ENCODE measurements at regions not wholly inside any gene's neighbourhood (a gene's known extent, or its start where the extent isn't known, plus 50 kb on each side); places are given as distances from the start of the nearest gene placed in this dataset.

DNA sequence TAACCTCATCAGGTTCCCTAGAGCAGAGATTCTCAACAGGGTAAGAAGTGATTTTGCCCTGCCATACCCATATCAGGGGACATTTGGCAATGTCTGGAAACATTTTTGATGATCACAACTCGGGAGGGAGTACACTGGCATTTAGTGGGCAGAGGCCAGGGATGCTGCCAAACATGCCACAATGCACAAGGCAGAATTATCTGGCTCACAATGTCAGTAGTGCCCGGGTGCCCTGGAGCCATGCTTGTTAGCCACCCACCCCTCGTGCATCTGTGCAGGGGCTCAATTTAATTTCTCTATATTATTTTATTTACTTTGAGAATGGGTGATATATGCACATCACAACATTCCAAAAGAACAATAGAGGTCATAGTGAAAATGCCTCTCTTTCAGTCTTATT is 82.0 kb upstream of the DHX15 start:
- DNase-seq (ENCODE audit: low read depth): no peak
- no peak overlapping the region for H3K4me3 ChIP-seq (ENCODE audit: low read depth, low read length)
- TF ChIP-seq, protein P1, sequence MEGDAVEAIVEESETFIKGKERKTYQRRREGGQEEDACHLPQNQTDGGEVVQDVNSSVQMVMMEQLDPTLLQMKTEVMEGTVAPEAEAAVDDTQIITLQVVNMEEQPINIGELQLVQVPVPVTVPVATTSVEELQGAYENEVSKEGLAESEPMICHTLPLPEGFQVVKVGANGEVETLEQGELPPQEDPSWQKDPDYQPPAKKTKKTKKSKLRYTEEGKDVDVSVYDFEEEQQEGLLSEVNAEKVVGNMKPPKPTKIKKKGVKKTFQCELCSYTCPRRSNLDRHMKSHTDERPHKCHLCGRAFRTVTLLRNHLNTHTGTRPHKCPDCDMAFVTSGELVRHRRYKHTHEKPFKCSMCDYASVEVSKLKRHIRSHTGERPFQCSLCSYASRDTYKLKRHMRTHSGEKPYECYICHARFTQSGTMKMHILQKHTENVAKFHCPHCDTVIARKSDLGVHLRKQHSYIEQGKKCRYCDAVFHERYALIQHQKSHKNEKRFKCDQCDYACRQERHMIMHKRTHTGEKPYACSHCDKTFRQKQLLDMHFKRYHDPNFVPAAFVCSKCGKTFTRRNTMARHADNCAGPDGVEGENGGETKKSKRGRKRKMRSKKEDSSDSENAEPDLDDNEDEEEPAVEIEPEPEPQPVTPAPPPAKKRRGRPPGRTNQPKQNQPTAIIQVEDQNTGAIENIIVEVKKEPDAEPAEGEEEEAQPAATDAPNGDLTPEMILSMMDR (conservative IDR thresholded peaks at IDR 0.05; ENCODE audit: low read depth, low read length): no peak

DNA sequence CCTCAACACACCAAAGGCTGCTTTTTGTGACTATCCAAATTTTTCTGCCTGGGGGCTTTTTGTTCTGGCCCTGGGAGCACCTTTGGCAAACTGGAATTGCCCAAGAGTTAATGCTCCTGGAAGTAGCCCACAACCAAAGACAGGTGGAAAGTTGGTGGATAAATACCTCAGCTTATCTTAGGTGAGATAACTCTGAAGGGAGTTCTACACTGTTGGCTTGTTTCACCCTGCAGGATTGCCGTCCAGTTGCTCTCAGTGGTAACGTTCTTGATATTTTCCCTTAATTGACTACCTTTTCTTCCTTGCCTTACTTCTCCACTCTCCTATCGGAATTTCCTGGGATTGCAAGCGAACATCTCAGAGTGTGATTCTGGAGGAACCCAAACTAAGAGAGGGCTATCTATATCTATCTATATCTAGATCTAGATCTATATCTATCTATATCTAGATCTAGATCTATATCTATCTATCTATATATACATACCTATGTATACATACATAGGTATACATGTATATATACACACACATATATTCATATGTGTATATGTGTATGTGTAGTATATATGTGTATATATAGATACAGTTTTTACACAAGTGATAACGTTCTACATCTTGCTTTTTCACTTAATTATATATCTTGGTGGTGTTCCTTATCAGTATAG is 82.6 kb upstream of the DHX15 start:
- TF ChIP-seq, protein P1 (conservative IDR thresholded peaks at IDR 0.05; ENCODE audit: low read depth, low read length): no peak
- no peak for DNase-seq (ENCODE audit: low read depth)
- no peak overlapping the region for H3K4me3 ChIP-seq (ENCODE audit: low read depth, low read length)

DNA sequence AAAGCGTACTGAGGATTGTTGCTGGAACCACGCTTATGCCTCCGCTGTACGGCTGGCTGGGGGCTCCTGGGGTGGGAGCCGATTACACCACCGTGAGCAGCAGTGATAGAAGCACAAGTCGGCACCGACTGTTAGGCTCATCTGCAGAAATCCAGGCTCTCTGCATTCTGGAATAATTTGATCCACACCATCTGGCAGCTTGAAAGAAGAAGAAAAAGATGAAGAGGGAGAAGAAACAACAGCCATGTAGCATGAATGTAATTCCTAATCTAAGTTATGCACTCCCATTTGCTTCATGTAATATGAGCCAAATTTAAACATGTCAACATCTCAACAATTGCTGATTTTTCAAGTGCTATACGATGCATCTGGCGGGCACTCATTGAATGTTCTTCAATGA is 84.6 kb upstream of the DHX15 start:
- no peak overlapping the region for H3K4me3 ChIP-seq (ENCODE audit: low read depth, low read length)
- TF ChIP-seq, protein P1 (conservative IDR thresholded peaks at IDR 0.05; ENCODE audit: low read depth, low read length): no peak
- no peak for DNase-seq (ENCODE audit: low read depth)

DNA sequence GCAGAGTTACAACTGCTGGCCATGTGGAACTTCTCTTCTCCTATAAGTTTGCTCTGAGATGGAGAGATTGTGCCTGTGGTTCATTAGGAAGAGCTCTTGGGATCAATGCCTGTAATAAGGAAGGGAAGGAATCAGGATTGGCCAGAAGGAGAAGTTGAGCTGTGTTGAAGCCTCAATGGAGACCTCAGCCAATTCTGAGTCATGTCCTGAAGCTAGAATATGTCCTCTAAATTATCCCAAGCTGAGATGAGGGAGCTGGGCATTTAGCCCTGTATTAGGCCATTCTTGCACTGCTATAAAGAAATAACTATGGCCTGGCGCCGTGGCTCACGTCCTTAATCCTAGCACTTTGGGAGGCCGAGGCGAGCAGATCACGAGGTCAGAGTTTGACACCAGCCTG is 85.4 kb upstream of the DHX15 start:
- DNase-seq (ENCODE audit: low read depth): no peak
- TF ChIP-seq, protein P1 (conservative IDR thresholded peaks at IDR 0.05; ENCODE audit: low read depth, low read length): no peak
- no peak overlapping the region for H3K4me3 ChIP-seq (ENCODE audit: low read depth, low read length)

DNA sequence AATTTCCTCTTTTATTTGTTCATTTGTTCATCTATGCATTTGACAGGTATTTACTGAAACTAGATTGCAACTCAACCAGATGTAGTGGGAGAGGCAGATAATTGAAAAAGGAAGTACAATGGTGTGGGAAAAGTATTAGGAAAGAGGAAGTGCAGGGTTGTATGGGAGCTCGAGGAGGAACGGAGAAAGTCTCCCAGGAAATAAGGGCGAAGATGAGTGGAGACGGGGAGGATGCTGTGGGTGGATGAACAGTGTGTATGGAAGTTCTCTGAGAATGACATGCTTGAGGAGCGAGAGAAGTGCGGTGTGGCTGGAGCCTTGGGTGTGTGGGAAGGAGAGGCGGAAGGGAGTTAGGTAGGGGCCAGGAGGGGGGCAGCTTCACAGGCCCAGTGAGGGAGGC is 87.5 kb upstream of the DHX15 start:
- TF ChIP-seq, protein P1 (conservative IDR thresholded peaks at IDR 0.05; ENCODE audit: low read depth, low read length): no peak
- no peak for DNase-seq (ENCODE audit: low read depth)
- H3K4me3 ChIP-seq (ENCODE audit: low read depth, low read length): no peak overlapping the region

DNA sequence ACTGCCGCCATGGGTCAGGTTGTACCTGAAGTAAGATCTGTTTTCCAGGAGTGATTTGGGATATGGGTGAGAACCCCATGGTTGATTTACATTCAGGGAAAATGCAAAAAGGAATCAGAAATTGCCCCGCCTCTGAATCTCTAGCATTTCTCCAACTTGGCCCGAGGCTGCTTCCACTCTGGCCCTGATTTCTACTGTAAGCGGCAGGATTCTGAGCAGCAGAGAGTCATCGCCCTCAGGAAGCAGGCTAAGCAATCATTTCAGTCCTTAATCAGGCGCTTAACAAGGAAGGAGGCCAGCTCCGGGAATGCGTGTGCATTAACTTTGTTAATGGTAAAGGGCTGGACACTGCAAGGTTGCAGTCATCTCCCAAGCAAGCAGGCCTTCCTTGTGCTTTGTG is 88.5 kb upstream of the DHX15 start:
- no peak for DNase-seq (ENCODE audit: low read depth)
- H3K4me3 ChIP-seq (ENCODE audit: low read depth, low read length): no peak overlapping the region
- TF ChIP-seq, protein P1 (conservative IDR thresholded peaks at IDR 0.05; ENCODE audit: low read depth, low read length): no peak

DNA sequence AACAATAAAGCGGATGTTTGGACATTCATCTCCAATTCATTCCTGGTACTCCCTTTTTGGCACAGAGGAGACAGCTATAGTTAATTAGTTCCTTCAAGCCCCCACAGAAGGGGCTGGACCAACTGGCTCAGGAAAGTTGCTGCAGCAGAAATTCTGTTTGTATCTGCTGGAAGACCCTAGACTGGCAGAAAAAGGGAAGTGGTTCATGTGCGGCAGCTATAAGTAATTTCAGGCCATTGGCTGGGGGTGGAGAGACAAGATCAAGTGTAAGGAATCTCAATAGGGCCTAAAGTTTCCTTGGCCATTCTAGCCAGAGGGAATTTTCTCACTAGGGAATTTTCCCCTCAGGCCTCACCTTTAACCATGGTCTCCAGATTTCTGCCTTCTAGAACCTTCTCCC is 89.9 kb upstream of the DHX15 start:
- no peak overlapping the region for H3K4me3 ChIP-seq (ENCODE audit: low read depth, low read length)
- TF ChIP-seq, protein P1 (conservative IDR thresholded peaks at IDR 0.05; ENCODE audit: low read depth, low read length): no peak
- no peak for DNase-seq (ENCODE audit: low read depth)

All from epithelial cell of proximal tubule (primary cell).